ENCODE measurements at regions not wholly inside any gene's neighbourhood (a gene's known extent, or its start where the extent isn't known, plus 50 kb on each side); places are given as distances from the start of the nearest gene placed in this dataset.

DNA sequence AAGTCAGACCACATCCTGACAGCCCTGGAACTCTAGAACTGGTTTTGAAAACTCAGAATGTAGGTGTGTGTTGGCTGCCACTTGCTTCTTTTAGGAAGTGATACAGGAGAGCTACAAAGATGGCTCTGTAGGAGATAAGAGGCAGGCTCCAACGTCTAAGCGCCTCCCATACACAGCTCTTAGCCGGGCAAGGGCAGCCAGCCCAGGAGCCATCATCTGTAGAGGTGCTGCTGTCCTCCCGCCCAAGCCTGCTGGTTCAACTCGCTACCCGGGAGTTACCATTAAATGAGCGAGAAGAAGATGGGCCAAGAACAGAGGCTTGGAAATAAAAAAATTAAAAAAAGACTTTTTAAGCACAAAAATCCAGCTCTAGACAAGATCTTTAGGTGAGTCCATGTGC is 61.2 kb upstream of the DIO3 start:
- Histone ChIP-seq H3K27me3 (ENCODE audit: control insufficient read depth, insufficient read depth, low read length) (peaks cover 30% of the 10 kb centered on the region; the same call in 1 of the 2 replicates), H2BK20ac (ENCODE audit: low read depth, low read length) (no peak overlapping the region), H3K4me1 (ENCODE audit: control insufficient read depth, insufficient read depth, low read length) (no peaks in the 10 kb centered on the region), H3K9me3 (ENCODE audit: control insufficient read depth, insufficient read depth, low read length) (peaks cover 9% of the 10 kb centered on the region), H3K79me1 (ENCODE audit: low read depth in 1 of 2, low read length in 2 of 2) (no peaks in the 10 kb centered on the region), H3K4me3 (ENCODE audit: insufficient read depth, low read depth, low read length) (no peak overlapping the region), H2AK5ac (ENCODE audit: low read depth, low read length) (no peak overlapping the region), H3K18ac (ENCODE audit: low read depth, low read length) (no peak overlapping the region), H4K5ac (ENCODE audit: low read depth, low read length) (no peak overlapping the region), H4K8ac (ENCODE audit: low read depth in 2 of 2, low read length in 2 of 2) (no peak overlapping the region), H4K91ac (ENCODE audit: insufficient read depth, low read depth, low read length) (no peak overlapping the region), H3K56ac (ENCODE audit: extremely low read depth, insufficient read depth, low read length) (no peak overlapping the region), H3K9me1 (ENCODE audit: insufficient read depth, low read length) (no peaks in the 10 kb centered on the region), H3K23ac (ENCODE audit: low read depth, low read length) (no peak overlapping the region), H3K36me3 (ENCODE audit: control insufficient read depth, insufficient read depth, low read length) (no peaks in the 10 kb centered on the region), H3K4ac (ENCODE audit: low read depth, low read length) (no peak overlapping the region), H2BK120ac (ENCODE audit: low read depth, low read length) (no peak overlapping the region), H3K4me2 (ENCODE audit: low read depth, low read length) (no peak overlapping the region), H3K14ac (replicated peaks; ENCODE audit: low read depth, low read length) (no peak overlapping the region), H2AK9ac (replicated peaks; ENCODE audit: low read depth, low read length, poor library complexity) (no peak overlapping the region), H2AFZ (replicated peaks; ENCODE audit: low read length, poor library complexity) (no peak overlapping the region), H3K9ac (ENCODE audit: low read depth, low read length) (no peak overlapping the region), H4K20me1 (ENCODE audit: insufficient read depth, low read length) (no peaks in the 10 kb centered on the region), H3K27ac (ENCODE audit: insufficient read depth, low read length) (no peak overlapping the region), H2BK5ac (ENCODE audit: low read depth, low read length, poor library complexity, severe bottlenecking) (no peak overlapping the region), H2BK15ac (ENCODE audit: low read depth, low read length) (no peak overlapping the region)
- in situ Hi-C loops (cut with MboI; ENCODE audit: low sequenced_read_pairs) = no loop called here
- TF ChIP-seq ELK1 (IDR thresholded peaks at IDR 0.05; ENCODE audit: borderline replicate concordance, low read depth, low read length) (no peak), BHLHE40 (IDR thresholded peaks at IDR 0.05; ENCODE audit: low read depth, low read length) (no peak), NFE2L2 (IDR thresholded peaks at IDR 0.05; ENCODE audit: low read depth, low read length) (no peak), FOS (IDR thresholded peaks at IDR 0.05; ENCODE audit: low read depth, low read length) (no peak), CHD1 (IDR thresholded peaks at IDR 0.05; ENCODE audit: low read depth, low read length) (no peak), MAZ (IDR thresholded peaks at IDR 0.05; ENCODE audit: borderline replicate concordance, low read depth, low read length) (no peak), RFX5 (IDR thresholded peaks at IDR 0.05; ENCODE audit: low read depth, low read length) (no peak), CEBPB (IDR thresholded peaks at IDR 0.05; ENCODE audit: low read depth, low read length) (no peak), RCOR1 (IDR thresholded peaks at IDR 0.05; ENCODE audit: insufficient replicate concordance, low read length) (no peak), RAD21 (IDR thresholded peaks at IDR 0.05; ENCODE audit: low read length) (no peak)
- TF ChIP-seq, protein P1, sequence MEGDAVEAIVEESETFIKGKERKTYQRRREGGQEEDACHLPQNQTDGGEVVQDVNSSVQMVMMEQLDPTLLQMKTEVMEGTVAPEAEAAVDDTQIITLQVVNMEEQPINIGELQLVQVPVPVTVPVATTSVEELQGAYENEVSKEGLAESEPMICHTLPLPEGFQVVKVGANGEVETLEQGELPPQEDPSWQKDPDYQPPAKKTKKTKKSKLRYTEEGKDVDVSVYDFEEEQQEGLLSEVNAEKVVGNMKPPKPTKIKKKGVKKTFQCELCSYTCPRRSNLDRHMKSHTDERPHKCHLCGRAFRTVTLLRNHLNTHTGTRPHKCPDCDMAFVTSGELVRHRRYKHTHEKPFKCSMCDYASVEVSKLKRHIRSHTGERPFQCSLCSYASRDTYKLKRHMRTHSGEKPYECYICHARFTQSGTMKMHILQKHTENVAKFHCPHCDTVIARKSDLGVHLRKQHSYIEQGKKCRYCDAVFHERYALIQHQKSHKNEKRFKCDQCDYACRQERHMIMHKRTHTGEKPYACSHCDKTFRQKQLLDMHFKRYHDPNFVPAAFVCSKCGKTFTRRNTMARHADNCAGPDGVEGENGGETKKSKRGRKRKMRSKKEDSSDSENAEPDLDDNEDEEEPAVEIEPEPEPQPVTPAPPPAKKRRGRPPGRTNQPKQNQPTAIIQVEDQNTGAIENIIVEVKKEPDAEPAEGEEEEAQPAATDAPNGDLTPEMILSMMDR (conservative IDR thresholded peaks at IDR 0.05; ENCODE audit: low read depth, low read length) = no peak
- POLR2A ChIA-PET (ENCODE audit: unreplicated experiment) = no interaction called here
- dilution Hi-C loops (cut with HindIII; ENCODE audit: low sequenced_read_pairs, unreplicated experiment) = no loop called here
- no TSS peak for BruUV-seq (replicated peaks)
- ATAC-seq (ENCODE audit: low read depth) (no peak), DNase-seq (no peak)
- CTCF ChIA-PET = no interaction called here
- WGBS, 2 experiments (ENCODE audit: extremely low coverage in 2 of 2, insufficient read length in 1 of 2) = no CpG with 5 or more reads among the region's 7 CpGs
- intact Hi-C loops (cut with micrococcal nuclease) = no loop called here
